ENCODE measurements at regions not wholly inside any gene's neighbourhood (a gene's known extent, or its start where the extent isn't known, plus 50 kb on each side); places are given as distances from the start of the nearest gene placed in this dataset.
"Not testable (repeated sequence)": the region's sequence is repeated elsewhere in the genome, so short reads cannot be mapped to it uniquely, and the experiment has no call there.

DNA sequence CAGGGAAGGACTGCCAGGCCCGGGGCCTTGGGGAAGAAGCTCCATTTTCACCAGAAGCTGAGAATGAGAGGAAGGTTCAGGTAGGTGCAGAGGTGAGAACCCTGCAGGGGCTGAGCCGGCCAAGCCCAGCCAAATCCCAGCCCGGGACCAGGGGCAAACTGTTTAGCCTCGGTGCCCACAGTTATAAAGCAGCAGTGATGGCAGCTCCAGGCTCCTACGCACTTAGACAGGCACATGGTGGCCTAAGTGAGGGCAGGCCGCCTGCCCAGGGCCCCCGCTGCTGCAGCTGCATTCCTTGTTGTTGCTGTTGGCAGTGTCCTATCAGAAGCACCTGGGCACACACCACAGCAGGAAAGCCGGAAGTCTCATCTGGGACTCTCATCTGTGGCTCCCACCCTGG, 159.9 kb upstream of the FOXD4L5 start:
- Histone ChIP-seq H3K27ac (ENCODE audit: low read depth, low read length) (no peak overlapping the region), H3K9me2 (replicated peaks; ENCODE audit: insufficient read depth, low read length) (no peaks in the 10 kb centered on the region), H3K4me3 (ENCODE audit: insufficient read depth, low read length, poor library complexity, severe bottlenecking) (no peak overlapping the region), H3K27me3 (ENCODE audit: low read length) (no peaks in the 10 kb centered on the region), H3K36me3 (ENCODE audit: low read length) (no peaks in the 10 kb centered on the region), H4K20me1 (ENCODE audit: low read depth, low read length) (no peaks in the 10 kb centered on the region), H3K4me2 (ENCODE audit: low read depth, low read length, poor library complexity, severe bottlenecking) (no peak overlapping the region), H3K9ac (ENCODE audit: low read length) (no peak overlapping the region), H3K9me3 (ENCODE audit: insufficient read depth, low read length) (no peaks in the 10 kb centered on the region), H3K79me2 (ENCODE audit: insufficient read depth, low read length) (no peaks in the 10 kb centered on the region), H3F3A (ENCODE audit: insufficient read depth) (no peaks in the 10 kb centered on the region), H2AFZ (ENCODE audit: low read depth, low read length, severe bottlenecking) (no peak overlapping the region)
- TF ChIP-seq CTCF (IDR thresholded peaks at IDR 0.05; ENCODE audit: insufficient read depth, low read length, poor library complexity, severe bottlenecking) (no peak), EZH2phosphoT487 (conservative IDR thresholded peaks at IDR 0.05; ENCODE audit: low read length) (no peak)

- H3K27ac ChIP-seq (ENCODE audit: low read depth, low read length); H2AFZ ChIP-seq (ENCODE audit: low read depth, low read length, severe bottlenecking); H3K9me3 ChIP-seq (ENCODE audit: insufficient read depth, low read length); H3K9me2 ChIP-seq (replicated peaks; ENCODE audit: insufficient read depth, low read length); H3K27me3 ChIP-seq (ENCODE audit: low read length); H3F3A ChIP-seq (ENCODE audit: insufficient read depth); H3K36me3 ChIP-seq (ENCODE audit: low read length); H3K4me2 ChIP-seq (ENCODE audit: low read depth, low read length, poor library complexity, severe bottlenecking); H3K4me3 ChIP-seq (ENCODE audit: insufficient read depth, low read length, poor library complexity, severe bottlenecking); H3K9ac ChIP-seq (ENCODE audit: low read length); H3K79me2 ChIP-seq (ENCODE audit: insufficient read depth, low read length); H4K20me1 ChIP-seq (ENCODE audit: low read depth, low read length): not testable (repeated sequence)
Measured at GRCh38 chr9:65442116-65442515, 157.1 kb upstream of the FOXD4L5 start.

DNA sequence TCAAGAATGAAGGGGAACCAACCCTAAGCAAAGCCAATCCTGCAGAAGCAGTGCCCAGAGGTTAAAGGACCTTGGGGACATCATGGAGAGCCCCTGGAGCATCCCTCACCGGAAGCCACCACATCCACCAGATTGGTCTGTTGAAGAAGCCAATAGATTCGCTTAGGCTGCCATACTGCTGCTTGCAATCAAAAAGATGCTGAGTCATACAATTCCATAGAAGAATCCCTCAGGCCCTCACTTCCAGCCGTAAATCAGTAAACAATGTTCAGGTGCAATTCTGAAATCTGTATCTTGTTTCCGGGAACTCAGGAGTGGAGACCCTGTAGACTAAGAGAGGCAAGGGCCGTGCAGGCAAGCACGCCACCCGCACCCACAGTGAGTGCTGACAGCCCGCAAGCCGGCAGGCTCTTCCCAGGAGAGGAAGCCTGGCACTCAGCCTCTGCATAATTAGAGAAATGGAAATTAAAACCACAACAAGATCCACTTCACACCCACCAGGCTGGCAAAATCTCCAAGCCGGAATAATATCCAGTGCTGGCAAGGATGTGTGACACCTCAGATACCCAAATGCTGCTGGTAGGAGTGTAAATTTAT, 156.4 kb upstream of the FOXD4L5 start:
- not testable (repeated sequence) for H3K36me3 ChIP-seq (ENCODE audit: low read length); H3K9me3 ChIP-seq (ENCODE audit: insufficient read depth, low read length); H3K4me3 ChIP-seq (ENCODE audit: insufficient read depth, low read length, poor library complexity, severe bottlenecking); H3K9ac ChIP-seq (ENCODE audit: low read length); H3K27me3 ChIP-seq (ENCODE audit: low read length); H3K9me2 ChIP-seq (replicated peaks; ENCODE audit: insufficient read depth, low read length); H3F3A ChIP-seq (ENCODE audit: insufficient read depth); H3K4me2 ChIP-seq (ENCODE audit: low read depth, low read length, poor library complexity, severe bottlenecking); H3K27ac ChIP-seq (ENCODE audit: low read depth, low read length); H2AFZ ChIP-seq (ENCODE audit: low read depth, low read length, severe bottlenecking); H3K79me2 ChIP-seq (ENCODE audit: insufficient read depth, low read length); H4K20me1 ChIP-seq (ENCODE audit: low read depth, low read length)

DNA sequence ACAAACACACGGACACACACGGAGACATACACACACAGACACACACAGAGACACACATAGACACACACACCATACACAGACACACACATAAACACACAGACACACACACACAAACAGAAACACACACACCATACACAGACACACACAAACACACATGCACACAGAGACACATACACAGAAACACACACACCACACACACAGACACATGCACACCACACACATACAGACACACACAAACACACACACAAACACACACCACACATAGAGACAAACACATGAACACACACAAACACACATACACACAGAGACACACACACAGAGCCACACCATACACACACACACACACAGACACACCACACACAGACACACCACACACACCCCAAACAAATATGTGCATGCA, 152.7 kb upstream of the FOXD4L5 start:
- no peaks in the 10 kb centered on the region for H3K36me3 ChIP-seq (ENCODE audit: low read length)
- TF ChIP-seq EZH2phosphoT487 (conservative IDR thresholded peaks at IDR 0.05; ENCODE audit: low read length) (no peak), CTCF (IDR thresholded peaks at IDR 0.05; ENCODE audit: insufficient read depth, low read length, poor library complexity, severe bottlenecking) (no peak)
- no peaks in the 10 kb centered on the region for H3K27me3 ChIP-seq (ENCODE audit: low read length)
- H3K27ac ChIP-seq (ENCODE audit: low read depth, low read length), result no peak overlapping the region
- no peak overlapping the region for H2AFZ ChIP-seq (ENCODE audit: low read depth, low read length, severe bottlenecking)
- H3K9ac ChIP-seq (ENCODE audit: low read length), result no peak overlapping the region
- no peaks in the 10 kb centered on the region for H3F3A ChIP-seq (ENCODE audit: insufficient read depth)
- H3K4me3 ChIP-seq (ENCODE audit: insufficient read depth, low read length, poor library complexity, severe bottlenecking), result no peak overlapping the region
- no peaks in the 10 kb centered on the region for H3K9me2 ChIP-seq (replicated peaks; ENCODE audit: insufficient read depth, low read length)
- H3K4me2 ChIP-seq (ENCODE audit: low read depth, low read length, poor library complexity, severe bottlenecking), result no peak overlapping the region
- H3K9me3 ChIP-seq (ENCODE audit: insufficient read depth, low read length), result no peaks in the 10 kb centered on the region
- no peaks in the 10 kb centered on the region for H4K20me1 ChIP-seq (ENCODE audit: low read depth, low read length)
- H3K79me2 ChIP-seq (ENCODE audit: insufficient read depth, low read length), result no peaks in the 10 kb centered on the region
